Ramos (cell line): ENCODE measurements at regions not wholly inside any gene's neighbourhood (a gene's known extent, or its start where the extent isn't known, plus 50 kb on each side); places are given as distances from the start of the nearest gene placed in this dataset.

Experiments
- in situ Hi-C: fragments of 300-500 bp; cut with MboI; formaldehyde crosslinking; loops from one replicate; pipeline ENCODE4 v1.14.3; 2022; ENCODE audit warnings: low sequenced_read_pairs; ENCODE audit not compliant: unreplicated experiment

DNA sequence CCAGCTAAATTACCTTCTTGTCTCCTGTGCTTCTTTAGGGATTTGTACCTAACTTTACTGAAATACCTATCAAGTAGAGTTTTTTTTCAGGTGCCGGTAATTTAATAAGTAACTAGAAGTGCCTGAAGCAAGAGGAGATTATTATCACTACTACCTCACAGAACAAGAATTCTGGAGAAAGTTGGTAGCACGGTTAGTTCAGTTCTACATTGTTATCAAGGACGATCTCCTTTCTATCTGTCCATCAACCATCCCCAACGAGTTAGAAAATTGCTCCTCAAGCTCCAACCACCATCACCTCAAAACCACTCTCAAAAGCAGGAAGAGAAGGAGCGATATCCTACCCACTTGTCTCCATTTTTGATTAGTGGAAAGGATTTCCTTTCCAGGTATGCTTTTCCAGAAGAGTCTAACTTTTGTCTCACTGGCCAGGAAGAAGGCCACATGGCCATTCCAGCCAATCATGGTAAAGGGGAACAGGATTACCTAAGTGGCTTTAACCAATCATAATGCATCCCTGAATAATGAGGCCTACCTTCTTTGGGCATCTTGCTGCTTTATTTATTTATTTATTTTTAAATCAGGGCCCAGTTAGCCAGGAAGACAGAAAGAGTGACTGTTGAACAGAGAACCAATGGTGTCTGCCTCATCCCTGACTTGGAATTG, 265.2 kb downstream of the SNX13 start:
- in situ Hi-C loops, result loop anchor here (25.0 kb wide), 1 partner anchor 662 kb away; no protein-coding TSS in a partner anchor

- in situ Hi-C loops, result loop anchor here (25.0 kb wide), 1 partner anchor 660 kb away; no protein-coding TSS in a partner anchor
These were observed 262.9 kb downstream of the SNX13 start for GRCh38 chr7:17677408-17677807.

- in situ Hi-C loops, result loop anchor here (25.0 kb wide), 1 partner anchor 658 kb away; no protein-coding TSS in a partner anchor
These were observed 261.4 kb downstream of the SNX13 start for GRCh38 chr7:17678896-17679295.

GRCh38 chr7:17679458-17679857, 260.8 kb downstream of the SNX13 start:
- in situ Hi-C loops, result loop anchor here (25.0 kb wide), 1 partner anchor 658 kb away; no protein-coding TSS in a partner anchor

GRCh38 chr7:17680026-17680425, 260.3 kb downstream of the SNX13 start:
- in situ Hi-C loops, result loop anchor here (25.0 kb wide), 1 partner anchor 657 kb away; no protein-coding TSS in a partner anchor

DNA sequence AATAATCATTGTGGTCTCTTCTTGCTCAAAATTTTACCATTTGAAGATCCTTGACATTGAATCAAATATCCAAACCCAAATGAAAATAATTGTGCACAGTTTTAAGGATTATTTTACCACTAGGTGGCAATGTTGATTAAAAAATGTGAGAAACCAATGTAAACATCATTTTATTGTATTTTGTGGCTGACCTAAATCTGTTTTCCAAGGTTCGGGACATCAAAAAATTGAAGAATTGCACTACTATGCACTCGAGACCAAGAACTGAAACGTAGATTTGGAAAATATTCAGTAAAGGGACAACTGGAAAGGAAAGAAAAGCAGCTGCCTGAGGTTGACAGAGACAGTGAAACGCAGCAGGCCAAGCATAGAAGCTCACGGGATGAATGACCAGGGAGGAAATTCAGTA, 259.3 kb downstream of the SNX13 start:
- in situ Hi-C loops, result loop anchor here (25.0 kb wide), 1 partner anchor 656 kb away; no protein-coding TSS in a partner anchor

DNA sequence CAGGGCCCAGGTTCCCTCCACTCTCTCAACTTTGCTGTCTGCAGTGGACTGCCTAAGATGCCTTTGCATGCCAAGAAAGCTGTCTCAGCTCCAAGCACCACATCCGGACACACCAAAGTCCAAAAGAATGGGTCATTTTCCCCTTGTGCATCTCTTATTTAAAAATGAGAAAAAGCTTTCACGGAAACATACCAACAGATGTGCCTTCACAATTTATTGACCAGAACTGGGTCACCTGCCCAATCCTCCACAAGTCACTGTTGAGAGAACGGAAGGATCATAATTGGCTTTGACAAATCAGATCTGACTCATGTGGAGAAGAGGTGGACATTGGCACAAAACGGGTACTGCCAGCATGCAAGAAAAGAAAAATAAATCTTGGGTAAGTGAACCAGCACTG, 258.3 kb downstream of the SNX13 start:
- in situ Hi-C loops, result loop anchor here (25.0 kb wide), 1 partner anchor 655 kb away; no protein-coding TSS in a partner anchor

GRCh38 chr7:17682586-17682985, 257.7 kb downstream of the SNX13 start:
- in situ Hi-C loops, result loop anchor here (25.0 kb wide), 1 partner anchor 655 kb away; no protein-coding TSS in a partner anchor

GRCh38 chr7:17685141-17685540, 255.2 kb downstream of the SNX13 start:
- in situ Hi-C loops, result loop anchor here (25.0 kb wide), 1 partner anchor 652 kb away; no protein-coding TSS in a partner anchor

GRCh38 chr7:17687361-17687760, 252.9 kb downstream of the SNX13 start:
- in situ Hi-C loops, result loop anchor here (25.0 kb wide), 1 partner anchor 650 kb away; no protein-coding TSS in a partner anchor

- in situ Hi-C loops, result loop anchor here (25.0 kb wide), 1 partner anchor 648 kb away; no protein-coding TSS in a partner anchor
These were observed 250.9 kb downstream of the SNX13 start for GRCh38 chr7:17689361-17689902.

- in situ Hi-C loops, result loop anchor here (25.0 kb wide), 1 partner anchor 647 kb away; no protein-coding TSS in a partner anchor
These were observed 250.3 kb downstream of the SNX13 start for GRCh38 chr7:17690030-17690429.

GRCh38 chr7:17696422-17696821, 243.9 kb downstream of the SNX13 start:
- in situ Hi-C loops, result loop anchor here (25.0 kb wide), 1 partner anchor 641 kb away; no protein-coding TSS in a partner anchor

DNA sequence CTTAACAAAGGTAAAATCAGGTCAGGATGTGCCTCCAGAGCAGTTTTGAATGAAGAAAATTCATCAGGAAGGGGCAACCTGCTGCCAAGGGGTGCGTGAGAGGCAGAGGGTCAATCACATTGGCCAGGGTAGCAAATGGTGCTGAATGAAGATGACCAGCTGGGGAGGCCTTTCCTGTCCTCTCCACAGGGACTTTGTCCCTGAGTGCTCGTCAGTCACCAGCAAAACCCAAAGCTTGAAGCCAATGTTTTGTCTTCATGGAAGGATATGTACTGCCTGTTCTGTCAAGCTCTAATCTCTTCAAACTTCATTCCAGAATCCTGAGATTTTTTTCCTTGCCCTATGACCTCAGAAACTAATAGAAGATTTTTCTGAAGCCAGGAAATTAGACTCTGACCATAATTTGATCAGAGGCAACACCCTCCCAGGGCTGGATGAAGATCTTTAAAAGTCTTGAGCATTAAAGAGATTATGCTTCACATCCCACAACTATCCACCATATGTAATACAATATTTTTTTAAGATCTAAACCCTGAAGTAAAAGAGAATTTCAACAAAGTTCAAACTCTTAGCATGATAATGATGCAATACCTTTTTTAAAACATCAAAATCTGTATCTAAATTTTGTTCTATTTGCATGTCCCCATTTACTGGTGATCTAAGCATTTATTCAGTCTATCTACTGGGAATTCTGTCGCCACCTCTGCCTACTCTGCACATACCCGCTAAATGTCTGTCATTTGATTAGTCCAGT, 243.0 kb downstream of the SNX13 start:
- in situ Hi-C loops, result loop anchor here (25.0 kb wide), 1 partner anchor 640 kb away; no protein-coding TSS in a partner anchor

DNA sequence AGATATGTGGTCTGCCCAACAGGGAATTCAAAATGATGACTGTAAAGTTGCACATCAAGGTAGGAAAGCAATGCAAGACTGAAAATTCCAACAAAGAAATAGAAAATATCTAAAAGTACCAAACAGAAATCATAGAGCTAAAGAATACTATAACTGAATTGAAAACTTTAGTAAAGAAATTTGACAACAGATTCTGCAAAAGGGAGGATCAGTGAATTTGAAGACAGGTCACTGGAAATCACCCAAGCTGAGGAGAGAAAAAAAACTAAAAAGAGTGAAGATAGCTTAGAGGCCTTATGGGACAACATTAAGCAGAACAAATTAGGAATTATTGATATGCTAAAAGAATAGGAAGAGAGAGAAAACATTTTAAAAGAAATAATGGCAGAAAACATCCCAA, 240.6 kb downstream of the SNX13 start:
- in situ Hi-C loops, result loop anchor here (25.0 kb wide), 1 partner anchor 638 kb away; no protein-coding TSS in a partner anchor

- in situ Hi-C loops, result no loop called here
These were observed 240.2 kb downstream of the SNX13 start for GRCh38 chr7:17700138-17700537.

DNA sequence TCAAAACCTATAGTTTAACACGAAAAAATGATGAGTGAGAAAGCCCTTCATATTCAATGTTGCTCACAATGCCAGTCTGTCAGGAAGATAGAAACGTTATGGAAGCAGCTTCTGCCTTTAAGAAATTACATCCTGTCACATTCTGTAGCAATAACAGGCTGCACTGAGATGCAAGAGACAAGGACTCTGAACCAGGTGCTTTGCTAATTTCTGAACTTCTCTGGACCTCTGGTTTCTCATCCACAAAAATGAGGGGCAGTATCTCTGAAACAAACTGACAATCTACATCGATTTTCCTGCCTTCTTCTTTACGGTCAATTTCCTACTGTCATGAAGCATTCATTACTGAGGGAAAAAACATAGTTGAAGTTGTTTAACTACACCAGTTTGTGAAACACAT, 234.0 kb downstream of the SNX13 start:
- in situ Hi-C loops, result no loop called here

- in situ Hi-C loops, result no loop called here
These were observed 233.6 kb downstream of the SNX13 start for GRCh38 chr7:17706734-17707133.

GRCh38 chr7:17709127-17709526, 231.2 kb downstream of the SNX13 start:
- in situ Hi-C loops, result no loop called here

- in situ Hi-C loops, result no loop called here
These were observed 230.7 kb downstream of the SNX13 start for GRCh38 chr7:17709599-17709998.
